ENCODE measurements at regions not wholly inside any gene's neighbourhood (a gene's known extent, or its start where the extent isn't known, plus 50 kb on each side); places are given as distances from the start of the nearest gene placed in this dataset.

DNA sequence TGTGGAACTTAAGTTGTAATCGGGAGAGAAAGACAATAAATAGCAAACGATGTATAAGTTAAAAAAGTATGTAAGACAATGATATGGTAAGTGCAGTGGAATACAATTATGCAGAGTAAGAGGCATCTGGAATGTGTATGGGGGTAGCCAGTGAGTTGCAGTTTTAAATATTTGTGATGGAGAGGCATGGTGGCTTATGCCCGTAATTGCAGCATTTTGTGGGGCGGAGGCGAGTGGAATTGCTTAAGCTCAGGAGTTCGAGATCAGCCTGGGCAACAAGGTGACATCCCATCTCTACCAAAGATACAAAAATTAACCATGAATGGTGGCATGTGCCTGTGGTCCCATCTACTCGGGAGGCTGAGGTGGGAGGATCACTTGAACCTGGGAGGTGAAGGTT is 52.5 kb upstream of the WDFY3 start (continued):
- TF ChIP-seq, protein P1, sequence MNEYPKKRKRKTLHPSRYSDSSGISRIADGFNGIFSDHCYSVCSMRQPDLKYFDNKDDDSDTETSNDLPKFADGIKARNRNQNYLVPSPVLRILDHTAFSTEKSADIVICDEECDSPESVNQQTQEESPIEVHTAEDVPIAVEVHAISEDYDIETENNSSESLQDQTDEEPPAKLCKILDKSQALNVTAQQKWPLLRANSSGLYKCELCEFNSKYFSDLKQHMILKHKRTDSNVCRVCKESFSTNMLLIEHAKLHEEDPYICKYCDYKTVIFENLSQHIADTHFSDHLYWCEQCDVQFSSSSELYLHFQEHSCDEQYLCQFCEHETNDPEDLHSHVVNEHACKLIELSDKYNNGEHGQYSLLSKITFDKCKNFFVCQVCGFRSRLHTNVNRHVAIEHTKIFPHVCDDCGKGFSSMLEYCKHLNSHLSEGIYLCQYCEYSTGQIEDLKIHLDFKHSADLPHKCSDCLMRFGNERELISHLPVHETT (CRISPR knock-in tag; conservative IDR thresholded peaks at IDR 0.05 in 1 of 2, IDR thresholded peaks at IDR 0.05 in 1 of 2) = no peak
- TF ChIP-seq, protein P2, sequence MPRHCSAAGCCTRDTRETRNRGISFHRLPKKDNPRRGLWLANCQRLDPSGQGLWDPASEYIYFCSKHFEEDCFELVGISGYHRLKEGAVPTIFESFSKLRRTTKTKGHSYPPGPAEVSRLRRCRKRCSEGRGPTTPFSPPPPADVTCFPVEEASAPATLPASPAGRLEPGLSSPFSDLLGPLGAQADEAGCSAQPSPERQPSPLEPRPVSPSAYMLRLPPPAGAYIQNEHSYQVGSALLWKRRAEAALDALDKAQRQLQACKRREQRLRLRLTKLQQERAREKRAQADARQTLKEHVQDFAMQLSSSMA (CRISPR knock-in tag; IDR thresholded peaks at IDR 0.05) = no peak

DNA sequence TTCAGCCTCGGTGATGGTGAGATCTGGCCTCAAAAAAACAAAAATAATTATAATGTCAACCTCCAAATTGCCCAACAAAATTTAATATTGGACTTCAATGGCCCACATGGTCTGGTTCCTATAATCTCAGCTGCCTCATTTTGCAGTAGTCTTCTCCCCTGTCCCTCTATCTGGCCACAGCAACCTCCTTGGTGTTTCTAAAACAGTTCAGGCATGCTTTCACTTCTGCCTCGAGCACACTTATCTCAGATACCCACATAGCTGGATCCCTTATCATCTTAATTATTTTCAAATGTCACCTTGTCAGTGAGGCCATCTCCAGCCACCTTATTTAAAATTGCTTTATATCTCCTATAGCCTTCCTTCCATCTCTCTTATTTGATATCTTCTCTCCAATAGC is 52.9 kb upstream of the WDFY3 start:
- POLR2A ChIA-PET = no interaction called here
- Histone ChIP-seq H3K27ac (ENCODE audit: extremely low read depth, low read depth, low read length) (no peak overlapping the region), H2AFZ (ENCODE audit: low read depth, low read length) (no peak overlapping the region), H3K9me3 (replicated peaks; ENCODE audit: control insufficient read depth, insufficient read depth, low read depth, low read length) (no peaks in the 10 kb centered on the region), H3K27me3 (ENCODE audit: control insufficient read depth in 2 of 2, insufficient read depth in 2 of 2, low read length in 2 of 2) (no peaks in the 10 kb centered on the region), H3K79me2 (ENCODE audit: control insufficient read depth, insufficient read depth, low read length) (no peaks in the 10 kb centered on the region), H3K4me1 (replicated peaks in 1 of 2; ENCODE audit: control insufficient read depth in 2 of 2, insufficient read depth in 2 of 2, low read length in 2 of 2) (no peaks in the 10 kb centered on the region), H3K9ac (ENCODE audit: insufficient read depth in 1 of 2, low read depth in 2 of 2, low read length in 2 of 2) (no peak overlapping the region), H4K20me1 (replicated peaks; ENCODE audit: control insufficient read depth, insufficient read depth, low read length) (no peaks in the 10 kb centered on the region), H3K36me3 (ENCODE audit: control insufficient read depth, insufficient read depth, low read length) (no peaks in the 10 kb centered on the region), H3K4me3 (no peak overlapping the region), H3K9me1 (ENCODE audit: control insufficient read depth, insufficient read depth, low read length) (no peaks in the 10 kb centered on the region), H3K4me2 (ENCODE audit: insufficient read depth, low read length) (no peak overlapping the region)
- ATAC-seq = no peak
- no peak for DNase-seq (ENCODE audit: extremely low read depth in 1 of 4, low spot score in 3 of 4)
- TF ChIP-seq, protein P3, sequence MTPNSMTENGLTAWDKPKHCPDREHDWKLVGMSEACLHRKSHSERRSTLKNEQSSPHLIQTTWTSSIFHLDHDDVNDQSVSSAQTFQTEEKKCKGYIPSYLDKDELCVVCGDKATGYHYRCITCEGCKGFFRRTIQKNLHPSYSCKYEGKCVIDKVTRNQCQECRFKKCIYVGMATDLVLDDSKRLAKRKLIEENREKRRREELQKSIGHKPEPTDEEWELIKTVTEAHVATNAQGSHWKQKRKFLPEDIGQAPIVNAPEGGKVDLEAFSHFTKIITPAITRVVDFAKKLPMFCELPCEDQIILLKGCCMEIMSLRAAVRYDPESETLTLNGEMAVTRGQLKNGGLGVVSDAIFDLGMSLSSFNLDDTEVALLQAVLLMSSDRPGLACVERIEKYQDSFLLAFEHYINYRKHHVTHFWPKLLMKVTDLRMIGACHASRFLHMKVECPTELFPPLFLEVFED (CRISPR knock-in tag; conservative IDR thresholded peaks at IDR 0.05) = no peak
- no peak for TF ChIP-seq KLF16 (IDR thresholded peaks at IDR 0.05)
- TF ChIP-seq NCOA2 (IDR thresholded peaks at IDR 0.05; ENCODE audit: partially characterized antibody in 2 of 2) = no peak
- TF ChIP-seq ZNF41 (CRISPR knock-in tag; conservative IDR thresholded peaks at IDR 0.05) = no peak
- intact Hi-C loops (cut with micrococcal nuclease) (no loop called here), in situ Hi-C loops (cut with MboI) (no loop called here)
- CTCF ChIA-PET (ENCODE audit: low intra/inter-chr PET ratio) = no interaction called here
- WGBS (ENCODE audit: insufficient coverage, low coverage, missing lambda C conversion rate) = 0% methylated on average over 2 of the region's 2 CpGs
- BruUV-seq (replicated peaks) = no TSS peak
- no peak for FAIRE-seq

Data from K562 (cell line).